ENCODE measurements at regions not wholly inside any gene's neighbourhood (a gene's known extent, or its start where the extent isn't known, plus 50 kb on each side); places are given as distances from the start of the nearest gene placed in this dataset.

GRCh38 chr10:4483811-4484210 lies 342.2 kb upstream of the AKR1E2 start:
- 56 to 81% (median 80%) methylated on average over 4 of the region's 4 CpGs for WGBS, 5 donors
- TF ChIP-seq POLR2A (IDR thresholded peaks at IDR 0.05): no peak
- no peak for TF ChIP-seq POLR2AphosphoS5 (IDR thresholded peaks at IDR 0.05)
- TF ChIP-seq CTCF (IDR thresholded peaks at IDR 0.05 in 8 of 11, conservative IDR thresholded peaks at IDR 0.05 in 3 of 11): no peak
- intact Hi-C loops (cut with DNase I; ENCODE audit: low total_unique reads): no loop called here
- no peak overlapping the region for H3K4me3 ChIP-seq
- no peaks in the 10 kb centered on the region for H3K27me3 ChIP-seq (replicated peaks in 1 of 7)
- no peaks in the 10 kb centered on the region for H3K4me1 ChIP-seq
- no peak for DNase-seq
- H3K36me3 ChIP-seq: no peaks in the 10 kb centered on the region
- peaks cover 0 to 7% (median 2%) of the 10 kb centered on the region in 8 donors for H3K9me3 ChIP-seq
- H3K27ac ChIP-seq: no peak overlapping the region

GRCh38 chr10:4482659-4483058 lies 343.3 kb upstream of the AKR1E2 start:
- no peak for TF ChIP-seq POLR2A (IDR thresholded peaks at IDR 0.05)
- TF ChIP-seq POLR2AphosphoS5 (IDR thresholded peaks at IDR 0.05): no peak
- no peak for TF ChIP-seq CTCF (IDR thresholded peaks at IDR 0.05 in 8 of 11, conservative IDR thresholded peaks at IDR 0.05 in 3 of 11)
- Histone ChIP-seq H3K27me3 (replicated peaks in 1 of 7) (no peaks in the 10 kb centered on the region), H3K4me1 (no peaks in the 10 kb centered on the region), H3K9me3 (peaks cover 0 to 7% (median 2%) of the 10 kb centered on the region in 8 donors), H3K27ac (no peak overlapping the region), H3K36me3 (no peaks in the 10 kb centered on the region), H3K4me3 (no peak overlapping the region)
- intact Hi-C loops (cut with DNase I; ENCODE audit: low total_unique reads): no loop called here
- no peak for DNase-seq

- no peaks in the 10 kb centered on the region for H3K36me3 ChIP-seq
- H3K4me3 ChIP-seq: no peak overlapping the region
- no peaks in the 10 kb centered on the region for H3K27me3 ChIP-seq (replicated peaks in 1 of 7)
- H3K4me1 ChIP-seq: no peaks in the 10 kb centered on the region
- H3K27ac ChIP-seq: no peak overlapping the region
- peaks cover 0 to 7% (median 2%) of the 10 kb centered on the region in 8 donors for H3K9me3 ChIP-seq
- no peak for DNase-seq
- no peak for TF ChIP-seq CTCF (IDR thresholded peaks at IDR 0.05 in 8 of 11, conservative IDR thresholded peaks at IDR 0.05 in 3 of 11)
- TF ChIP-seq POLR2A (IDR thresholded peaks at IDR 0.05): no peak
- TF ChIP-seq POLR2AphosphoS5 (IDR thresholded peaks at IDR 0.05): no peak
- intact Hi-C loops (cut with DNase I; ENCODE audit: low total_unique reads): no loop called here
Observed at GRCh38 chr10:4481192-4481591, 344.8 kb upstream of the AKR1E2 start.

- 82 to 90% (median 85%) methylated on average over 5 of the region's 5 CpGs for WGBS, 5 donors
- no peak for DNase-seq
- peaks cover 0 to 7% (median 2%) of the 10 kb centered on the region in 8 donors for H3K9me3 ChIP-seq
- no peak overlapping the region for H3K27ac ChIP-seq
- intact Hi-C loops (cut with DNase I; ENCODE audit: low total_unique reads): no loop called here
- no peaks in the 10 kb centered on the region for H3K36me3 ChIP-seq
- no peak overlapping the region for H3K4me3 ChIP-seq
- no peaks in the 10 kb centered on the region for H3K27me3 ChIP-seq (replicated peaks in 1 of 7)
- no peaks in the 10 kb centered on the region for H3K4me1 ChIP-seq
- TF ChIP-seq CTCF (IDR thresholded peaks at IDR 0.05 in 8 of 11, conservative IDR thresholded peaks at IDR 0.05 in 3 of 11): no peak
- TF ChIP-seq POLR2A (IDR thresholded peaks at IDR 0.05): no peak
- no peak for TF ChIP-seq POLR2AphosphoS5 (IDR thresholded peaks at IDR 0.05)
Observed at GRCh38 chr10:4479342-4479741, 346.7 kb upstream of the AKR1E2 start.
